IMR-90 (cell line): ENCODE measurements at regions not wholly inside any gene's neighbourhood (a gene's known extent, or its start where the extent isn't known, plus 50 kb on each side); places are given as distances from the start of the nearest gene placed in this dataset.
A peak's percentile ranks its signal among the peaks of the same experiment; 100 is the strongest.

Experiments
- ATAC-seq: fragments of 200-7000 bp; cut with Tn5 transposase; 2 replicates; pipeline ENCODE4 v1.9.1; 2020; ENCODE audit warnings: low read depth, mild to moderate bottlenecking, moderate library complexity
- BruUV-seq: library from RNA; stranded (reverse); fragments of 400-500 nt; replicated peaks from 2 replicates; lab custom pipeline; 2021; lab: Mats Ljungman, UMichigan
- CTCF ChIA-PET: fragments of 300-600 bp; formaldehyde crosslinking; extraction: SDS; loops from one replicate; lab custom pipeline; 2021; ENCODE audit warnings: antibody characterized with exemption; lab: Yijun Ruan, JAX
- POLR2A ChIA-PET: fragments of 300-600 bp; sonication (Branson Sonifier 250); formaldehyde crosslinking; loops from one replicate; lab custom pipeline; 2022; ENCODE audit warnings: antibody characterized with exemption; ENCODE audit not compliant: unreplicated experiment; lab: Charles Lee
- DNase-seq: peaks from one replicate; pipeline ENCODE4 v3.0.0; 2013
- H2AFZ ChIP-seq: replicated peaks from 2 replicates; pipeline ENCODE3; 2013; ENCODE audit warnings: low read length, mild to moderate bottlenecking; ENCODE audit not compliant: poor library complexity
- H2AK5ac ChIP-seq: 2 replicates; pipeline ENCODE4 v1.6.1; 2013; ENCODE audit warnings: low read depth, low read length, inconsistent platforms
- H2AK9ac ChIP-seq: replicated peaks from 2 replicates; pipeline ENCODE3; 2013; ENCODE audit warnings: mild to moderate bottlenecking, low read depth, low read length, moderate library complexity; ENCODE audit not compliant: poor library complexity
- H2BK120ac ChIP-seq: 2 replicates; pipeline ENCODE4 v1.6.1; 2013; ENCODE audit warnings: low read depth, low read length, inconsistent platforms
- H2BK15ac ChIP-seq: 3 replicates; pipeline ENCODE4 v1.6.1; 2013; ENCODE audit warnings: low read depth, low read length, inconsistent platforms
- H2BK20ac ChIP-seq: 2 replicates; pipeline ENCODE4 v1.6.1; 2013; ENCODE audit warnings: low read depth, mild to moderate bottlenecking, inconsistent platforms, low read length, moderate library complexity
- H2BK5ac ChIP-seq: 2 replicates; pipeline ENCODE4 v1.6.1; 2013; ENCODE audit warnings: mild to moderate bottlenecking, low read depth, low read length, inconsistent platforms; ENCODE audit not compliant: poor library complexity, severe bottlenecking
- H3K14ac ChIP-seq: replicated peaks from 2 replicates; pipeline ENCODE4 v1.6.1; 2013; ENCODE audit warnings: low read depth, low read length, inconsistent platforms
- H3K18ac ChIP-seq: 2 replicates; pipeline ENCODE4 v1.6.1; 2013; ENCODE audit warnings: low read depth, low read length, control low read depth
- H3K23ac ChIP-seq: 2 replicates; pipeline ENCODE4 v1.6.1; 2013; ENCODE audit warnings: low read depth, low read length, inconsistent platforms
- H3K27ac ChIP-seq: 2 replicates; pipeline ENCODE4 v1.5.1; 2013; ENCODE audit warnings: mild to moderate bottlenecking, control low read depth, low read length; ENCODE audit not compliant: insufficient read depth
- H3K27me3 ChIP-seq: 2 replicates; pipeline ENCODE4 v1.6.1; 2013; ENCODE audit warnings: low read length; ENCODE audit not compliant: control insufficient read depth, insufficient read depth
- H3K36me3 ChIP-seq: 2 replicates; pipeline ENCODE4 v1.6.1; 2013; ENCODE audit warnings: low read length, mixed read lengths; ENCODE audit not compliant: control insufficient read depth, insufficient read depth
- H3K4ac ChIP-seq: 2 replicates; pipeline ENCODE4 v1.6.1; 2013; ENCODE audit warnings: low read depth, low read length, inconsistent platforms
- H3K4me1 ChIP-seq: 2 replicates; pipeline ENCODE4 v1.6.1; 2013; ENCODE audit warnings: low read length, mixed read lengths; ENCODE audit not compliant: control insufficient read depth, insufficient read depth
- H3K4me2 ChIP-seq: 2 replicates; pipeline ENCODE4 v1.6.1; 2013; ENCODE audit warnings: low read depth, mild to moderate bottlenecking, control low read depth, low read length, moderate library complexity
- H3K4me3 ChIP-seq: 2 replicates; pipeline ENCODE4 v1.5.1; 2013; ENCODE audit warnings: low read depth, mild to moderate bottlenecking, control low read depth, low read length, moderate library complexity; ENCODE audit not compliant: insufficient read depth
- H3K56ac ChIP-seq: 2 replicates; pipeline ENCODE4 v1.6.1; 2013; ENCODE audit warnings: low read length, inconsistent platforms; ENCODE audit not compliant: insufficient read depth; ENCODE audit errors: extremely low read depth
- H3K79me1 ChIP-seq, 2 experiments: 2 replicates each; pipeline ENCODE4 v1.6.1; 2013; ENCODE audit warnings: low read length in 2 of 2, inconsistent platforms in 1 of 2, low read depth in 1 of 2
- H3K9ac ChIP-seq: 2 replicates; pipeline ENCODE4 v1.6.1; 2013; ENCODE audit warnings: low read depth, low read length, control low read depth
- H3K9me1 ChIP-seq: 2 replicates; pipeline ENCODE4 v1.6.1; 2013; ENCODE audit warnings: low read length, inconsistent platforms; ENCODE audit not compliant: insufficient read depth
- H3K9me3 ChIP-seq: 2 replicates; pipeline ENCODE4 v1.6.1; 2013; ENCODE audit warnings: low read length; ENCODE audit not compliant: control insufficient read depth, insufficient read depth
- H4K20me1 ChIP-seq: 2 replicates; pipeline ENCODE4 v1.6.1; 2013; ENCODE audit warnings: low read length, inconsistent platforms; ENCODE audit not compliant: insufficient read depth
- H4K5ac ChIP-seq: 2 replicates; pipeline ENCODE4 v1.6.1; 2013; ENCODE audit warnings: mild to moderate bottlenecking, low read depth, low read length, control low read depth
- H4K8ac ChIP-seq, 2 experiments: 2 replicates each; pipeline ENCODE4 v1.6.1; 2013; ENCODE audit warnings: low read depth in 2 of 2, low read length in 2 of 2, control low read depth in 1 of 2, inconsistent platforms in 1 of 2
- H4K91ac ChIP-seq: 2 replicates; pipeline ENCODE4 v1.6.1; 2013; ENCODE audit warnings: low read depth, low read length, inconsistent platforms; ENCODE audit not compliant: insufficient read depth
- BHLHE40 ChIP-seq: fragments of 150-350 bp; IDR thresholded peaks from 2 replicates; pipeline ENCODE4 v1.6.1; 2016; ENCODE audit warnings: mild to moderate bottlenecking, low read depth, low read length
- CEBPB ChIP-seq: IDR thresholded peaks from 2 replicates; pipeline ENCODE4 v1.6.1; 2012; ENCODE audit warnings: low read depth, low read length, improper control_type of control experiment
- CHD1 ChIP-seq: IDR thresholded peaks from 2 replicates; pipeline ENCODE4 v1.6.1; 2012; ENCODE audit warnings: low read depth, low read length, improper control_type of control experiment
- CTCF ChIP-seq: conservative IDR thresholded peaks from 2 replicates; pipeline ENCODE4 v1.5.1; 2012; ENCODE audit warnings: mild to moderate bottlenecking, low read depth, low read length, improper control_type of control experiment
- ELK1 ChIP-seq: fragments of 150-350 bp; IDR thresholded peaks from 2 replicates; pipeline ENCODE4 v1.6.1; 2016; ENCODE audit warnings: low read depth, mild to moderate bottlenecking, low read length, moderate library complexity, borderline replicate concordance
- FOS ChIP-seq: fragments of 150-350 bp; IDR thresholded peaks from 2 replicates; pipeline ENCODE4 v1.6.1; 2016; ENCODE audit warnings: low read depth, low read length
- MAFK ChIP-seq: IDR thresholded peaks from 2 replicates; pipeline ENCODE4 v1.6.1; 2012; ENCODE audit warnings: low read depth, low read length, improper control_type of control experiment
- MAZ ChIP-seq: IDR thresholded peaks from 2 replicates; pipeline ENCODE4 v1.6.1; 2012; ENCODE audit warnings: low read depth, mild to moderate bottlenecking, low read length, improper control_type of control experiment, moderate library complexity, borderline replicate concordance
- MXI1 ChIP-seq: IDR thresholded peaks from 2 replicates; pipeline ENCODE4 v1.6.1; 2012; ENCODE audit warnings: low read depth, mild to moderate bottlenecking, low read length, moderate library complexity, borderline replicate concordance
- NFE2L2 ChIP-seq: fragments of 150-350 bp; IDR thresholded peaks from 2 replicates; pipeline ENCODE4 v1.6.1; 2016; ENCODE audit warnings: low read depth, mild to moderate bottlenecking, low read length
- POLR2A ChIP-seq: IDR thresholded peaks from 2 replicates; pipeline ENCODE4 v1.6.1; 2012; ENCODE audit warnings: mild to moderate bottlenecking, low read depth, low read length
- RAD21 ChIP-seq: IDR thresholded peaks from 2 replicates; pipeline ENCODE4 v1.6.1; 2012; ENCODE audit warnings: low read length, improper control_type of control experiment
- RCOR1 ChIP-seq: IDR thresholded peaks from 2 replicates; pipeline ENCODE4 v1.6.1; 2012; ENCODE audit warnings: mild to moderate bottlenecking, low read length, improper control_type of control experiment; ENCODE audit not compliant: insufficient replicate concordance
- RFX5 ChIP-seq: IDR thresholded peaks from 2 replicates; pipeline ENCODE4 v1.8.0; 2012; ENCODE audit warnings: low read depth, mild to moderate bottlenecking, low read length, moderate library complexity
- SMC3 ChIP-seq: fragments of 150-350 bp; IDR thresholded peaks from 2 replicates; pipeline ENCODE4 v1.6.1; 2016; ENCODE audit warnings: low read depth, mild to moderate bottlenecking, antibody characterized with exemption, low read length, moderate library complexity
- USF2 ChIP-seq: fragments of 150-350 bp; IDR thresholded peaks from 2 replicates; pipeline ENCODE4 v1.6.1; 2017; ENCODE audit warnings: mild to moderate bottlenecking, antibody characterized with exemption, low read length, low read depth
- WGBS, 2 experiments: methylation state at CpG; one replicate each; pipeline versions ENCODE4 v1.1.5 to v1.1.7; 2013; ENCODE audit warnings: missing lambda C conversion rate in 2 of 2; ENCODE audit not compliant: insufficient read length in 1 of 2; ENCODE audit errors: extremely low coverage in 2 of 2; 5-methylcytosine and 5-hydroxymethylcytosine counted together
- dilution Hi-C: fragments of 300-500 bp; cut with HindIII; formaldehyde crosslinking; loops from one replicate; pipeline ENCODE4 v1.14.3; 2018; ENCODE audit warnings: low sequenced_read_pairs; ENCODE audit not compliant: unreplicated experiment
- in situ Hi-C: fragments of 300-500 bp; cut with MboI; formaldehyde crosslinking; loops from 3 replicates; pipeline ENCODE4 v1.14.3; 2019; ENCODE audit warnings: low sequenced_read_pairs, inconsistent platforms, mixed read lengths
- intact Hi-C: fragments of 100-400 bp; cut with micrococcal nuclease; formaldehyde crosslinking; loops from 2 replicates; pipeline ENCODE4 v1.10.0; 2022

GRCh38 chr2:67515056-67515455 lies 117.9 kb downstream of the ETAA1 start:
- peak overlapping the region; percentile 25; the same call in 1 of the 2 replicates for H3K23ac ChIP-seq
- H3K27me3 ChIP-seq, result no peaks in the 10 kb centered on the region
- POLR2A ChIA-PET, result no interaction called here
- no peaks in the 10 kb centered on the region for H3K36me3 ChIP-seq
- peaks cover 3% of the 10 kb centered on the region; the same call in 1 of the 2 replicates for H3K9me1 ChIP-seq
- peak overlapping the region; percentile 59; the same call in 2 of the 3 replicates for H2BK15ac ChIP-seq
- TF ChIP-seq CEBPB, result no peak
- TF ChIP-seq SMC3, result no peak
- TF ChIP-seq FOS, result no peak
- TF ChIP-seq RCOR1, result no peak
- TF ChIP-seq USF2, result no peak
- no peak for TF ChIP-seq CTCF
- TF ChIP-seq MXI1, result no peak
- TF ChIP-seq BHLHE40, result no peak
- no peak for TF ChIP-seq NFE2L2
- no peak for TF ChIP-seq RFX5
- no peak for TF ChIP-seq MAFK
- TF ChIP-seq RAD21, result no peak
- TF ChIP-seq MAZ, result no peak
- no peak for TF ChIP-seq POLR2A
- no peak for TF ChIP-seq CHD1
- TF ChIP-seq ELK1, result no peak
- no TSS peak for BruUV-seq
- in situ Hi-C loops (no loop called here), intact Hi-C loops (no loop called here), dilution Hi-C loops (no loop called here)
- H3K18ac ChIP-seq, result peak overlapping the region; percentile 14; the same call in 1 of the 2 replicates
- DNase-seq, result no peak
- peak overlapping the region; percentile 64 for H2BK120ac ChIP-seq
- no peak for ATAC-seq
- H3K27ac ChIP-seq, result 0 out of 2 replicates have a peak overlapping the region, but pooled peaks have one; percentile 19
- WGBS, 2 experiments, result no CpG with 5 or more reads among the region's 7 CpGs
- H4K91ac ChIP-seq, result peak overlapping the region; percentile 43
- no peaks in the 10 kb centered on the region for H4K20me1 ChIP-seq
- peaks cover 11% of the 10 kb centered on the region for H3K4me1 ChIP-seq
- H2AFZ ChIP-seq, result no peak overlapping the region
- H2AK9ac ChIP-seq, result no peak overlapping the region
- CTCF ChIA-PET, result no interaction called here
- H3K4me3 ChIP-seq, result no peak overlapping the region
- peak overlapping the region; percentile 44; the same call in 1 of the 2 replicates for H3K4ac ChIP-seq
- H3K9me3 ChIP-seq, result no peaks in the 10 kb centered on the region
- peak overlapping the region; percentile 19 for H3K14ac ChIP-seq
- H4K8ac ChIP-seq, result peak overlapping the region; percentile 57 to 62
- no peaks in the 10 kb centered on the region for H3K79me1 ChIP-seq
- 0 out of 2 replicates have a peak overlapping the region, but pooled peaks have one; percentile 32 for H3K56ac ChIP-seq
- H2BK20ac ChIP-seq, result peak overlapping the region; percentile 60; the same call in 1 of the 2 replicates
- peak overlapping the region; percentile 81; the same call in 1 of the 2 replicates for H3K4me2 ChIP-seq
- H2AK5ac ChIP-seq, result peak overlapping the region; percentile 93
- H3K9ac ChIP-seq, result no peak overlapping the region
- peak overlapping the region; percentile 73; the same call in 1 of the 2 replicates for H4K5ac ChIP-seq
- H2BK5ac ChIP-seq, result peak overlapping the region; percentile 92
